ENCODE measurements at regions not wholly inside any gene's neighbourhood (a gene's known extent, or its start where the extent isn't known, plus 50 kb on each side); places are given as distances from the start of the nearest gene placed in this dataset.

GRCh38 chr1:88194542-88194941 is 489.5 kb upstream of the PKN2 start:
- TF ChIP-seq CTCF (IDR thresholded peaks at IDR 0.05) (no peak), SIN3A (IDR thresholded peaks at IDR 0.05; ENCODE audit: borderline replicate concordance, insufficient read depth, low read depth, low read length) (no peak), POLR2AphosphoS5 (IDR thresholded peaks at IDR 0.05; ENCODE audit: low read depth, low read length) (no peak), REST (IDR thresholded peaks at IDR 0.05; ENCODE audit: insufficient read depth in 1 of 2, low read depth in 2 of 2, low read length in 1 of 2) (no peak), TCF7L2 (IDR thresholded peaks at IDR 0.05; ENCODE audit: low read depth, low read length) (no peak)

Data from Panc1 (cell line).